Caco-2 (cell line): ENCODE measurements at regions not wholly inside any gene's neighbourhood (a gene's known extent, or its start where the extent isn't known, plus 50 kb on each side); places are given as distances from the start of the nearest gene placed in this dataset.

ENCODE experiments used
- BruUV-seq: library from RNA; stranded (reverse); fragments of 400-500 nt; replicated peaks from 2 replicates; lab custom pipeline; 2021; lab: Mats Ljungman, UMichigan
- CTCF ChIA-PET: fragments of 300-600 bp; sonication (Branson Sonifier 250); formaldehyde crosslinking; loops from one replicate; lab custom pipeline; 2022; ENCODE audit warnings: antibody characterized with exemption; lab: Charles Lee
- POLR2A ChIA-PET: fragments of 300-600 bp; sonication (Branson Sonifier 250); formaldehyde crosslinking; loops from one replicate; lab custom pipeline; 2022; ENCODE audit warnings: antibody characterized with exemption; lab: Charles Lee
- DNase-seq, 2 experiments: peaks; one replicate each; pipeline versions ENCODE4 v3.0.0 to v3.0.0-alpha.2; 2020 to 2022
- H3K27me3 ChIP-seq: replicated peaks from 2 replicates; pipeline ENCODE4 v1.6.0; 2011; ENCODE audit warnings: low read length; ENCODE audit not compliant: control insufficient read depth, insufficient read depth
- H3K36me3 ChIP-seq: 2 replicates; pipeline ENCODE4 v1.5.1; 2011; ENCODE audit warnings: low read length; ENCODE audit not compliant: control insufficient read depth, insufficient read depth
- H3K4me1 ChIP-seq: fragments of 250-450 bp; sonication (Bioruptor Pico); 2 replicates; pipeline ENCODE4 v1.5.1; 2020; ENCODE audit warnings: mild to moderate bottlenecking
- H3K4me3 ChIP-seq: 2 replicates; pipeline ENCODE4 v1.5.1; 2011; ENCODE audit warnings: low read depth, mild to moderate bottlenecking, control low read depth, low read length
- H3K9me3 ChIP-seq: fragments of 250-450 bp; sonication (Bioruptor Pico); 2 replicates; pipeline ENCODE4 v1.5.1; 2020; ENCODE audit warnings: mild to moderate bottlenecking, moderate library complexity
- H3K27ac Mint-ChIP-seq: one replicate; pipeline ENCODE4 v1.8.0; 2022; ENCODE audit warnings: mixed read lengths; ENCODE audit not compliant: unreplicated experiment
- H3K27me3 Mint-ChIP-seq: one replicate; pipeline ENCODE4 v1.8.0; 2022; ENCODE audit warnings: mixed read lengths; ENCODE audit not compliant: insufficient read depth, unreplicated experiment
- H3K36me3 Mint-ChIP-seq: one replicate; pipeline ENCODE4 v1.8.0; 2022; ENCODE audit warnings: mild to moderate bottlenecking, mixed read lengths; ENCODE audit not compliant: insufficient read depth, unreplicated experiment
- H3K4me1 Mint-ChIP-seq: one replicate; pipeline ENCODE4 v1.8.0; 2022; ENCODE audit warnings: low read depth, mixed read lengths; ENCODE audit not compliant: unreplicated experiment
- H3K4me3 Mint-ChIP-seq: one replicate; pipeline ENCODE4 v1.8.0; 2022; ENCODE audit warnings: mild to moderate bottlenecking, moderate library complexity, mixed read lengths; ENCODE audit not compliant: unreplicated experiment
- H3K9me3 Mint-ChIP-seq: one replicate; pipeline ENCODE4 v1.8.0; 2022; ENCODE audit warnings: mixed read lengths; ENCODE audit not compliant: unreplicated experiment
- intact Hi-C: fragments of 100-400 bp; cut with micrococcal nuclease; formaldehyde crosslinking; loops from one replicate; pipeline ENCODE4 v1.10.0; 2022; ENCODE audit not compliant: unreplicated experiment
- TF ChIP-seq, protein P1 (sequence below), 2 experiments: fragments of 200-600 bp in 1 of 2; IDR thresholded peaks; 1 replicate in 1 of 2; 2 replicates in 1 of 2; pipeline versions ENCODE4 v1.5.1 to v1.8.0; 2011 to 2022; ENCODE audit warnings: antibody characterized with exemption in 1 of 2, control low read depth in 1 of 2, inconsistent platforms in 1 of 2, low read depth in 1 of 2, low read length in 1 of 2, mild to moderate bottlenecking in 1 of 2, moderate library complexity in 1 of 2; ENCODE audit not compliant: insufficient read depth in 1 of 2, severe bottlenecking in 1 of 2, unreplicated experiment in 1 of 2

DNA sequence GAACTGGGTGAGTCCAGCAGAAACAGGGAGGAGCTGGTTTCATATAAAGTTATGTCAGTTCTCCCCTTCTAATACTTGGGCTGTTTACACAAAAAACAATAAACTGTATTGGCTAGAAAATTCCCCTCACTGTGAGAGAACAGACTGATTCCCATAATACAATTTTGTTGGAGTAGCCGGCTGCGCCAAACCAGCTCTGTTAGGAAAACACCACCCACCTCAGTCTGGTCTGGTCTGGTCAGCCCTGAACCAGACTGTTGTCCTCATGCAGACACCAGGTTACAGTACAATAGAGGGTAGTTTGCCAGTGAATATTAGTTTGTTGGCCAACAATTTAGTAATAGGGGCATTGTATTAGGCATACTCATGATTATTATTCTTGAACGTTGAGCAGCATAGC, 356.4 kb downstream of the EFNA5 start:
- DNase-seq = no peak
- H3K4me1 ChIP-seq = no peaks in the 10 kb centered on the region
- no peaks in the 10 kb centered on the region; the same call in 1 of the 2 replicates for H3K27me3 ChIP-seq
- intact Hi-C loops = no loop called here
- H3K36me3 Mint-ChIP-seq = no peaks in the 10 kb centered on the region
- H3K9me3 ChIP-seq = no peaks in the 10 kb centered on the region
- TF ChIP-seq, protein P1, sequence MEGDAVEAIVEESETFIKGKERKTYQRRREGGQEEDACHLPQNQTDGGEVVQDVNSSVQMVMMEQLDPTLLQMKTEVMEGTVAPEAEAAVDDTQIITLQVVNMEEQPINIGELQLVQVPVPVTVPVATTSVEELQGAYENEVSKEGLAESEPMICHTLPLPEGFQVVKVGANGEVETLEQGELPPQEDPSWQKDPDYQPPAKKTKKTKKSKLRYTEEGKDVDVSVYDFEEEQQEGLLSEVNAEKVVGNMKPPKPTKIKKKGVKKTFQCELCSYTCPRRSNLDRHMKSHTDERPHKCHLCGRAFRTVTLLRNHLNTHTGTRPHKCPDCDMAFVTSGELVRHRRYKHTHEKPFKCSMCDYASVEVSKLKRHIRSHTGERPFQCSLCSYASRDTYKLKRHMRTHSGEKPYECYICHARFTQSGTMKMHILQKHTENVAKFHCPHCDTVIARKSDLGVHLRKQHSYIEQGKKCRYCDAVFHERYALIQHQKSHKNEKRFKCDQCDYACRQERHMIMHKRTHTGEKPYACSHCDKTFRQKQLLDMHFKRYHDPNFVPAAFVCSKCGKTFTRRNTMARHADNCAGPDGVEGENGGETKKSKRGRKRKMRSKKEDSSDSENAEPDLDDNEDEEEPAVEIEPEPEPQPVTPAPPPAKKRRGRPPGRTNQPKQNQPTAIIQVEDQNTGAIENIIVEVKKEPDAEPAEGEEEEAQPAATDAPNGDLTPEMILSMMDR (IDR thresholded peaks at IDR 0.05; ENCODE audit: insufficient read depth in 1 of 2, low read depth in 1 of 2, low read length in 1 of 2, severe bottlenecking in 1 of 2, unreplicated experiment in 1 of 2) = no peak
- BruUV-seq = no TSS peak
- H3K27ac Mint-ChIP-seq = no peak overlapping the region
- H3K9me3 Mint-ChIP-seq = no peaks in the 10 kb centered on the region
- H3K36me3 ChIP-seq = no peaks in the 10 kb centered on the region
- peaks cover 9% of the 10 kb centered on the region for H3K27me3 Mint-ChIP-seq
- ChIA-PET CTCF (no interaction called here), POLR2A (no interaction called here)
- no peak overlapping the region for H3K4me3 Mint-ChIP-seq
- H3K4me3 ChIP-seq = no peak overlapping the region
- no peaks in the 10 kb centered on the region for H3K4me1 Mint-ChIP-seq

DNA sequence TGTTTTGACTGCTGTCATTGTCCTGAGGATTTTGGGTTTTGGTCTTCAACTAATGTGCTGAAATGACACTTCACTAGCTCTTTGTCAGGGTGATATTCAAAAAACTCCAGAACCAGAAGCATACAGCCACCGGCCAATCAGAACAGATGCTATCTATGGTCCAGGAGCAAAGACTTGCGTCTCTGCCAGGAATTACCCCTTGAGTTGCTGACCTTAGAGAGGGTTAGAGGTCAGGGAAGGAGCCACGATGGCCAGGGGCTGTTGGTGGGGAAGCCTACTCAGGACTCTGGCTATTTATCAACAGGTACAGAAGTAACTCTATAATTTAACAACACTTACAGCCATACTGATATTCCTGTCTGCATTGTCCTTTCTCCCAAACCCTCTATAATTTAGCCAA, 356.8 kb downstream of the EFNA5 start:
- no peak for DNase-seq
- ChIA-PET CTCF (no interaction called here), POLR2A (no interaction called here)
- no peaks in the 10 kb centered on the region for H3K4me1 ChIP-seq
- Mint-ChIP-seq H3K27ac (no peak overlapping the region), H3K27me3 (peaks cover 9% of the 10 kb centered on the region), H3K9me3 (no peaks in the 10 kb centered on the region), H3K36me3 (no peaks in the 10 kb centered on the region), H3K4me1 (no peaks in the 10 kb centered on the region), H3K4me3 (no peak overlapping the region)
- BruUV-seq = no TSS peak
- no peaks in the 10 kb centered on the region; the same call in 1 of the 2 replicates for H3K27me3 ChIP-seq
- H3K9me3 ChIP-seq = no peaks in the 10 kb centered on the region
- H3K4me3 ChIP-seq = no peak overlapping the region
- intact Hi-C loops = no loop called here
- H3K36me3 ChIP-seq = no peaks in the 10 kb centered on the region
- TF ChIP-seq, protein P1 (IDR thresholded peaks at IDR 0.05; ENCODE audit: insufficient read depth in 1 of 2, low read depth in 1 of 2, low read length in 1 of 2, severe bottlenecking in 1 of 2, unreplicated experiment in 1 of 2) = no peak

DNA sequence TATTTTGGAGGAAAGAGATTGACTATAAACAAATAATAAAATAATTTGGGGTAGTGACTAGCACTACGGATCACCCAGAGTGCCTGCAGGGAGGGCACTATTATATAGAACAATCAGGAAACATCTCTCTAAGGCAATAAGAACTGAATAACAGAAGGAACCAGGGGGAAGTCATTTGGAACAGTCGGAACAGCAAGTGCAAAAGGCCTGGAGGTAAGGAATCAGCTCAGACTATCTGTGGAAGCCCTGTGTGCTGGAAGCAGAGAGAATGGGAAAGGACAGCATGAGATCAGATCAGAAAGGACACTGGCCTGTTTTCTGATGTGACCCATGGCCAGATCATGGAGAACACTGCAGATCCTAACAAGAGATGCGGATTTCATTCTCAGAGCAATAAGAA, 357.6 kb downstream of the EFNA5 start:
- Histone ChIP-seq H3K4me3 (no peak overlapping the region), H3K4me1 (no peaks in the 10 kb centered on the region), H3K27me3 (no peaks in the 10 kb centered on the region), H3K9me3 (no peaks in the 10 kb centered on the region), H3K36me3 (no peaks in the 10 kb centered on the region)
- H3K9me3 Mint-ChIP-seq = no peaks in the 10 kb centered on the region
- no TSS peak for BruUV-seq
- ChIA-PET POLR2A (no interaction called here), CTCF (no interaction called here)
- DNase-seq = no peak
- H3K4me1 Mint-ChIP-seq = no peaks in the 10 kb centered on the region
- no peak overlapping the region for H3K27ac Mint-ChIP-seq
- TF ChIP-seq, protein P1 (IDR thresholded peaks at IDR 0.05; ENCODE audit: insufficient read depth in 1 of 2, low read depth in 1 of 2, low read length in 1 of 2, severe bottlenecking in 1 of 2, unreplicated experiment in 1 of 2) = no peak
- intact Hi-C loops = no loop called here
- no peak overlapping the region for H3K4me3 Mint-ChIP-seq
- H3K36me3 Mint-ChIP-seq = no peaks in the 10 kb centered on the region
- H3K27me3 Mint-ChIP-seq = peaks cover 6% of the 10 kb centered on the region
